Fibroblast of lung (primary cell): ENCODE measurements at regions not wholly inside any gene's neighbourhood (a gene's known extent, or its start where the extent isn't known, plus 50 kb on each side); places are given as distances from the start of the nearest gene placed in this dataset.

Experiments used
- EZH2 ChIP-seq: IDR thresholded peaks from 2 replicates; pipeline ENCODE4 v1.5.1; 2012; ENCODE audit warnings: low read length, control low read depth, mild to moderate bottlenecking; ENCODE audit errors: missing control alignments
- TF ChIP-seq, protein P1 (sequence below), 2 donors: IDR thresholded peaks in 1 of 2; conservative IDR thresholded peaks in 1 of 2; 1 replicate in 1 of 2; 2 replicates in 1 of 2; pipeline ENCODE4 v1.5.1; 2011 to 2012; ENCODE audit warnings: low read length in 2 of 2, control low read depth in 1 of 2, inconsistent platforms in 1 of 2, low read depth in 1 of 2, mild to moderate bottlenecking in 1 of 2

DNA sequence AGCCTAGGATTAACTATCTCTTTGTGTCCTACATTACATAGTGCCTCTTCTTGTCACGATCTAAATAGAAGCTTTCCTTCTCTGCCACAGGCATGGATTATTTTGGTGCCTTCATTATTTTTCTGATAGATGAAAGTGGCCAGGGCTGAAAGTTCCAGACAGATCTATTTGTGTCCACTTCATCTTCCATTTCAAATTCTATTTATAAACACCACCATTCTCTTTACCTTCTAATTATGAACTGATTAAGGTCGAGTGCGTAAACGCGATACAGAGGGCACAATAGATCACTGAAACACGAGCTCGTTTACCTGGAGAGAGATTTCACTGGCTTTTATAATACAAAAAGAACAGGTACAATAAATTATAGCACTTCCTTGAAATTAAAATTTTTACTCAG, 105.0 kb downstream of the EDEM1 start:
- TF ChIP-seq, protein P1, sequence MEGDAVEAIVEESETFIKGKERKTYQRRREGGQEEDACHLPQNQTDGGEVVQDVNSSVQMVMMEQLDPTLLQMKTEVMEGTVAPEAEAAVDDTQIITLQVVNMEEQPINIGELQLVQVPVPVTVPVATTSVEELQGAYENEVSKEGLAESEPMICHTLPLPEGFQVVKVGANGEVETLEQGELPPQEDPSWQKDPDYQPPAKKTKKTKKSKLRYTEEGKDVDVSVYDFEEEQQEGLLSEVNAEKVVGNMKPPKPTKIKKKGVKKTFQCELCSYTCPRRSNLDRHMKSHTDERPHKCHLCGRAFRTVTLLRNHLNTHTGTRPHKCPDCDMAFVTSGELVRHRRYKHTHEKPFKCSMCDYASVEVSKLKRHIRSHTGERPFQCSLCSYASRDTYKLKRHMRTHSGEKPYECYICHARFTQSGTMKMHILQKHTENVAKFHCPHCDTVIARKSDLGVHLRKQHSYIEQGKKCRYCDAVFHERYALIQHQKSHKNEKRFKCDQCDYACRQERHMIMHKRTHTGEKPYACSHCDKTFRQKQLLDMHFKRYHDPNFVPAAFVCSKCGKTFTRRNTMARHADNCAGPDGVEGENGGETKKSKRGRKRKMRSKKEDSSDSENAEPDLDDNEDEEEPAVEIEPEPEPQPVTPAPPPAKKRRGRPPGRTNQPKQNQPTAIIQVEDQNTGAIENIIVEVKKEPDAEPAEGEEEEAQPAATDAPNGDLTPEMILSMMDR (conservative IDR thresholded peaks at IDR 0.05 in 1 of 2, IDR thresholded peaks at IDR 0.05 in 1 of 2; ENCODE audit: low read depth in 1 of 2, low read length in 2 of 2): no peak
- TF ChIP-seq EZH2: no peak
